ENCODE measurements at regions not wholly inside any gene's neighbourhood (a gene's known extent, or its start where the extent isn't known, plus 50 kb on each side); places are given as distances from the start of the nearest gene placed in this dataset.

- DNase-seq (ENCODE audit: low read depth in 2 of 2), result no peak
Observed at GRCh38 chr6:40946738-40947301, 92.2 kb downstream of the UNC5CL start.

- no peak for DNase-seq (ENCODE audit: low read depth in 2 of 2)
Observed at GRCh38 chr6:40937491-40937890, 101.5 kb downstream of the UNC5CL start.

- no peak for DNase-seq (ENCODE audit: low read depth in 2 of 2)
Observed at GRCh38 chr6:40936818-40937251, 102.2 kb downstream of the UNC5CL start.

- no peak for DNase-seq (ENCODE audit: low read depth in 2 of 2)
Observed at GRCh38 chr6:40933864-40934263, 105.2 kb downstream of the UNC5CL start.

- no peak for DNase-seq (ENCODE audit: low read depth in 2 of 2)
Observed at GRCh38 chr6:40932953-40933352, 106.1 kb downstream of the UNC5CL start.

GRCh38 chr6:40932366-40932765 lies 106.7 kb downstream of the UNC5CL start:
- no peak for DNase-seq (ENCODE audit: low read depth in 2 of 2)

GRCh38 chr6:40931931-40932330 lies 107.1 kb downstream of the UNC5CL start:
- no peak for DNase-seq (ENCODE audit: low read depth in 2 of 2)

GRCh38 chr6:40930555-40930954 lies 108.5 kb downstream of the UNC5CL start:
- no peak for DNase-seq (ENCODE audit: low read depth in 2 of 2)

GRCh38 chr6:40930045-40930444 lies 109.0 kb downstream of the UNC5CL start:
- no peak for DNase-seq (ENCODE audit: low read depth in 2 of 2)

GRCh38 chr6:40929176-40929575 lies 109.8 kb downstream of the UNC5CL start:
- no peak for DNase-seq (ENCODE audit: low read depth in 2 of 2)

- DNase-seq (ENCODE audit: low read depth in 2 of 2), result no peak
Observed at GRCh38 chr6:40928763-40929162, 110.3 kb downstream of the UNC5CL start.

- no peak for DNase-seq (ENCODE audit: low read depth in 2 of 2)
Observed at GRCh38 chr6:40928307-40928706, 110.7 kb downstream of the UNC5CL start.

- DNase-seq (ENCODE audit: low read depth in 2 of 2), result no peak
Observed at GRCh38 chr6:40925341-40925740, 113.7 kb downstream of the UNC5CL start.

GRCh38 chr6:40924839-40925238 lies 114.2 kb downstream of the UNC5CL start:
- no peak for DNase-seq (ENCODE audit: low read depth in 2 of 2)

GRCh38 chr6:40923880-40924279 lies 115.1 kb downstream of the UNC5CL start:
- DNase-seq (ENCODE audit: low read depth in 2 of 2), result no peak

GRCh38 chr6:40923326-40923725 lies 115.7 kb downstream of the UNC5CL start:
- DNase-seq (ENCODE audit: low read depth in 2 of 2), result no peak

GRCh38 chr6:40922281-40922680 lies 116.7 kb downstream of the UNC5CL start:
- no peak for DNase-seq (ENCODE audit: low read depth in 2 of 2)

- no peak for DNase-seq (ENCODE audit: low read depth in 2 of 2)
Observed at GRCh38 chr6:40918040-40918651, 120.9 kb downstream of the UNC5CL start.

GRCh38 chr6:40917603-40918002 lies 121.4 kb downstream of the UNC5CL start:
- no peak for DNase-seq (ENCODE audit: low read depth in 2 of 2)

GRCh38 chr6:40916845-40917244 lies 122.2 kb downstream of the UNC5CL start:
- DNase-seq (ENCODE audit: low read depth in 2 of 2), result no peak

- DNase-seq (ENCODE audit: low read depth in 2 of 2), result no peak
Observed at GRCh38 chr6:40915165-40915564, 123.9 kb downstream of the UNC5CL start.

GRCh38 chr6:40914005-40914404 lies 125.0 kb downstream of the UNC5CL start:
- DNase-seq (ENCODE audit: low read depth in 2 of 2), result no peak

- peak in 1 of 2 donors; percentile 9 for DNase-seq (ENCODE audit: low read depth in 2 of 2)
Observed at GRCh38 chr6:40912158-40912946, 126.7 kb downstream of the UNC5CL start.
